ENCODE measurements at regions not wholly inside any gene's neighbourhood (a gene's known extent, or its start where the extent isn't known, plus 50 kb on each side); places are given as distances from the start of the nearest gene placed in this dataset.

DNA sequence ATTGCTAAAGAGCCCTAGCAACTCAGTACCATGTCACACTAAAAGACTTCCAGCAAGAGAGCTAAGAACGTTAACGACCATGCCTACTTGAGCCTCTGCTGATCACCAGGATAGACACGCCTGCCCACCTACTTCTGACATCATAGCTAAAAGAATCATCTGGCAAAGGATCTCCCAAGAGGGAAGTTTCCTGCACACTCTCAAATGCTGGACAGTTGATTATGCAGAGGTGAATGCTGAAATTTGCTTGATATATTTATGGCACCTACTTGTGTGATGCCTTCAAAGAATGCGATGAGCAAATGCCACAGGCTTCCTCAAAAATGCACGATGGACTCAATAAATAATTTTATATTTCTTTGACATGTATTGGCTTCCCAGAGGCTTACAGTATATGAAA lies 113.6 kb downstream of the GALC start:
- DNase-seq = no peak

DNA sequence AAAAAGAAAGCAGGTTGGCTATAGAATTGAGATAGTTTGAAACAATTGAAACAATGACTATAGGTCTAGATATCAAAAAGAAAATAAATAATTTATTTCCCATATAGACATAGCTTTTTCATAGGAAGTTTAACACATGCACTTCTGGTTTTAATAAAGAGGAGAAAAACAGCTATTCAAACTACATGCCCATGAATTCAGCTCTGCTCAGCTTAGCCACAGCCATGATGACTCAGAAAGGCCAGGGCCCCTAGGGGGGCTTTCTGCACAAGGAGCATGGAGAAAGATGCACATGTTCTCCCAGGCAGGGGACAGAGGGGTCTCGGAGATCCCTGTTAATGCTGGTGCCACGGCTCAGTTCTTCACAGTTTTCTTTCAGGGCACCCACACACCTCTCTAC lies 114.0 kb downstream of the GALC start:
- DNase-seq = no peak

DNA sequence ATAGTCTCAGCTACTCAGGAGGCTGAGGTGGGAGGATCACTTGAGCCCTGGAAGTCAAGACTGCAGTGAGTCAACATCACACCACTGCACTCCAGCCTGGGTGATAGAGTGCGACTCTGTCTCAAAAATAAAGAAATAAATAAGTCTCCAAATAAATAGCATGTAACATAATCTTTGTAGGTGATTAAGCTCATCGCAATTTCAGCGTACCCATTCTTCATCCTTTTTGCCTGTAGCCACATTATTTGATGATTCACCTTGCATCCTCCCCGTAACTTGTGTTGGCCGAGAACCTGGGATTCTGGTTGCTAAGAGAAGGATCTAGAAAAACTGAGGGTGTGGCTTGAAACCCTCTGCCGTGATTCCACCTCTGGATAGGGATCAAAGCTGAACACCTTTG lies 115.1 kb downstream of the GALC start:
- DNase-seq = no peak

DNA sequence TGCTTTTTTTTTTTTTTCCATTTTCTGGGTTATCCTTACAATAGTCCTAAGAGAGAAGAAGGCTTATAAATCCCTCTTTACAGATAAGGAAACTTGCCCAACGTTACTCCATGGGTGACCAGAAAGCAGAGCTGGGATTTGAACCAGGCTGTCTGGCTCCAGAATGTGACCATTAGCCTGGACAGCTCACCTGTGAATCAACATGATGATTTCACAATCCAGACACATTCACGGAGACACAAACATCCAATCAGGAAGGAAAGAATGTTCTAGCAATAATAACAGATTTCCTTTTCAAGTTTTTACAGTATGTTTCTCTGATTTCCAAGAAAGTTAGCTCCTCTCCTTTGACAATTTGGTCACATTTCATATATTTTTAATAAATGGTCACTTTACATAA lies 118.3 kb downstream of the GALC start:
- no peak for DNase-seq

DNA sequence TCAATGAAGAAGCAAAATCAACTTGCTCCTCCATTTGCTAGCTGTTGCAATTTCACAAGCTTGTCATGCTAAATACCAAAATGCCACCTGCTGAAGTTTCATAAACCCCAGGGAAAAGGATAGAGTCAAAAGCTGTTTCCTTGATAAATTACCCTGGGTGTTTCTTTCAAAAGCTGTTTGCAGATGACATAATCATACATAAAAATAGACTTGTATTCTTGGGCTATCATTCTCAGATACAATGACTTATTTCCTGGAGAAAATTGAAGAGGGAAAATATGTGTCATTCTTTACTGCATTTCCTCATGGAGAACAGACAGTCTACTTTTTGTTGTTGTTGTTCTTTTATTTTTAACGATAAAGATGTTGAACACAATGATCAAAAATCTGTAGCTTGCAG lies 119.2 kb downstream of the GALC start:
- DNase-seq = no peak

DNA sequence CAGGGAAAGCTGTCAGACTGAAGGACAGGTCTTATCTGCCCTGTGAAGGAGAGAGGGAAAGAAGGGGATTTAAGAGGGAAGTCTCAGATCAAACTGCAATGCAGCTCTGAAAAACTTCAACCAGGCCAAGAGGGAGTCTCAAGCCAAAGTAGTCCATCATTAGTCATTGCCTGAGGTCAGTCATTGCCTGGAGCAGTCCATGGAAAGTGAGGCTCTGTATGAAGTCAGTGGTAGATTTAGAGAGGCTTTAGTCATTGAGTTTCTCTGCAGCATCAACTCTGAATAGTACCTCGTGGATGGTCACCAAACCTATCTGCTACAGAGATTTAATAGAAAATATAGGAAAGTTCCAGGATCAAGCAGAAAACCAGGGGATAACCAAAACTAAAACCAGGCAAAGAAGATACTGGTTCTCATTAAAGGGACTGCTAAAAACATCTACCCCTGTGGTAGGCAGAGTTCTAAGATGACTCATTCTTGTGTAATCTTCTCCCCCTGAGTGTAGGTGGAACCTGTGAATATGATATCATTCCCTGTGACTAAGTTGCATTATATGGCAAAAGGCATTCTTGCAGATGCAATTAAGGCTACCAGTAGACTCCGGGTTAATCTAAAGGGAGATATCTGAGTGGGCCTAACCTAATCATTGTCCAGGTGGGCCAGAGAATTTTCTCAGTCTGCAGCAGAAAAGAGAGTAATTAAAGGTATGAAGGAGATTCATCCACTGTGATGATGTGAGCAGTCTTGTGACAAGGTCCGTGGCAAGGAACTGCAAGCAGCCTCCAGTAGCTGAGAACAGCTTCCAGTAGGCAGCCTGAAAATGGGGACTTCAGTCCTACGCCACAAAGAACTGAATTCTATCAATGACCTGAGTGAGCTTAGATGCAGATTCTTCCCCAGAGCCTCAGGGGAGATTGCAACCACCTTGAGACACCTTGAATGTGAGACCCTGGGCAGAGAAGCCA lies 123.1 kb downstream of the GALC start:
- DNase-seq = peak; percentile 10 to 46

DNA sequence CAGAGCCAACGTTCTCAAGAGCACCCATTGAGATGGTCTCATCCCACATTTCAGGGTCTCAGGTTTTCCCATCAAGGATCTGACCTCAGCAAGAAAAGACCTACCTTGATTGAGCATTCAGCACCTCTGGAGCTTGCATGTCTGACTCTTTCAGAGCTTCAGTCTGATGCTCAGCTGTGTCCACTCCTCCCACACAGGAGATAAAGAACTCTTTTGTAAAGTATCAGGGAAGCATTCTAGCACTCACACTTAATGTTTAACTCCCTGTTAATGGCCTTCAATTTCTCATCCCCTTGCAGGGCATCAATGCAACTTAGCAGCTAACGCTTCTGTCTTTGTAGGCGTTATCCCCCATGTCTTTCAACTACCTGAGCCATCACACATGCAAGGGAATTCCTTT lies 124.1 kb downstream of the GALC start:
- DNase-seq = no peak

DNA sequence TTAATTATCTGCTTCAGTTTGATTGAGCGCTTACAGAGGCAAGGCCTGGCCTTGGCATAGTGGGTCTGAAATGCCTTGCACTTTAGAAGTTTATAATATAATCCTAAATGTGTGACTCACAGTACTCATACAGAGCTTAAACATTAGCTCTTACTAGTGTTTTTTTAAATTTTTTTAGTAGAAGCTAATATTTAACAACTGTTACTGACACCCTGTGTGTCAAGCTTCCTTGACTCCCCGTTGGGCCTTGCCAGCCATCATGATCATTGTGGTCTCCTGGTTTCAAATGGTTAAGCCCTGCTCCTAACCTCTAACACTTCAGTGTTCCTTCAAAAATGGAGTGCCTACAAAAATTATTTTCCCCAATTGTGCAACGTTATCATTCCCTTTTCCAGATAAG lies 126.9 kb downstream of the GALC start:
- DNase-seq = no peak

DNA sequence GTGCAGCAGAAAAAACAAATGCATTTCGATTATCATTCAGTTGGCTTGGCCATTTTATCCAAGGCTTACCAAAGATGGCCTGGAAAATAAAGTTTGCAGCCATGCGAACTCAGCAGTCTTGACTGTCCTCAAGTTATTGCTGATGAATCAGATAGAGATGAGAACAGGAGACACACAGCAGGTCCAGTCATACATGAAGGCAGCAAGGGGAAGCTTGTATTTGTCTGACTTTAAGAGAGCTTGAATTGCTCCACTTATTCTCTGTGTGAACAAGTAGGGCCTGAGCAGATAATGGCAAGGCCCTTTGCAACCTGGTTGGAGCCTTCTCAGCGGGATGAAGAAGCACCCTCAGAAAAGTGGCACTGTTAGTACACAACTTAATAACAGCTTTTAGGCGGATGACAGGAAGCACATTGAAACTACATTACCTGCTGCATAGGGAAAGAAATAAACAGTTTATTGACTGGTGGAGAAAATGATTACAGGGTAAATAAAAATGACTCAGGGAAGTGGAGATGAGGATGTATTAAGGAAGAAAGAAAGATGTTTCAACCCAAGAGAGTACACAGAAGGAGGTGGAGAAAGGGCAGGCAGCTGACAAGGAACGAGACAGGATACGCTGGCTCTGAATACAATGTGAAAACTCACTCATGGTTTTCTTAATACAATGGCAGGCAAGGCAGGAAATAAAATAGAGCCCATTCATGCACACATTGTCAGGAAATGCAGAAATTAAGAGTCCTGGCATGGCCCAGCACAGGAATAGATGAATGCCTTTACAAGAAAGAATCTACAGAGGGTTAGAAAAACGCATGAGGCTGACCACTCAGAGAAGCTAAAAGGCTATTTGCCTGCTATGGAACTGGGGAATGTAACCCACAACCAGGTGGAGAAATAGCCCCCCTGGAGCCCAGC lies 128.4 kb downstream of the GALC start:
- no peak for DNase-seq

DNA sequence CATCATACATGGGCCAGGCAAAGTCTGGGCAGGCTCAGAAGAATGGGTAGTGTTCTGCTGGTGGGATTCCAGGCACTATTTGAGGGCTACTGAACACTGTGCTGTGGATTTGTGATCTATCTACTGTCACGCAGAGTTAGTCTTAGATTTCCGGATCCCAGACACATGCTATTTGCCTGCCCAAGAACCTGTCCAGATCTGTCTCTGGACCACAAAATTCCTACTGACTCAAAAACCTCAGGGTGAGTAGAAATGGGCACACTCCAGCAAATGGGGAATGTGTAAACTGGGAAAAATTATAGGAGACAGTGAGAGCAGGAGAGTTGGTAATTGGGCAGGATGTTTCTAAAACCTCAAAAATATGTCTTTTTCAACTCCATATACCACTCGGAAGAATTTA lies 129.9 kb downstream of the GALC start:
- DNase-seq = no peak

DNA sequence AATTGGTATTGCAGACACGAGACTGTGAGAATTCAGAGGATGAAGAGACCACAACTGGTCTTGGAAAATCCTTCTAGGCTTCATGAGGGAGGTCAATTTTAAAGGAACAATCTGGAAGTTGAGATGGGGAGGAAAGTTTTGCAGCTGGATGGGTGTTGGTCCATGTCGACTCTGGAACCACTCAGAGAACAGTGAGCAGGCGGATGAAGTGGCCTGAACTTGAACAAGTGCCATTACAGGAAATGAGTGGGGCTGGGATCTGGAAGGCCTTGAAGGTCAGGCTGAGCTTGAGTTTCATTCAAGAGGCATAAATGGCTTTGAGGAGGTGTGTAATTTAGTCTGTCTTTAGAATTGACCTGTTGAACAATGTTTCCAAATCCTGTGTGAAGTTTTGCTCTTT lies 140.9 kb downstream of the GALC start:
- DNase-seq = no peak

DNA sequence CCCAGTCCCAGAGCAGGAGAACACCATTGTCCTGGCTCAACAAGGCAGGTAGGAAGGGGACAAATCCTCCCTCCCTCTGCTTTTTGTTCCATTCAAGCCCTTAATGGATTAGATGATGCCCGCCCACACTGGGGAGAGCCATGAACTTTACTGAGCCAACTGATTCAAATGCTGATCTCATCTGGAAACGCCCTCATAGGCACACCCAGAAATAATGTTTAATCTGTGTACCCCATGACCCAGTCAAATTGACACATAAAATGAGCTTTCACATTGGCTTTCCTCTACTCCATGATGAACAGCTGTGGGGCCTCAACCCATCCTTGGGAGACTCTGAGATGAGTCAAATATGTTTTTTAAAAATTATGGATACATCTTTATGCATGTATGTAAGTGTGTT lies 141.8 kb downstream of the GALC start:
- DNase-seq = no peak

DNA sequence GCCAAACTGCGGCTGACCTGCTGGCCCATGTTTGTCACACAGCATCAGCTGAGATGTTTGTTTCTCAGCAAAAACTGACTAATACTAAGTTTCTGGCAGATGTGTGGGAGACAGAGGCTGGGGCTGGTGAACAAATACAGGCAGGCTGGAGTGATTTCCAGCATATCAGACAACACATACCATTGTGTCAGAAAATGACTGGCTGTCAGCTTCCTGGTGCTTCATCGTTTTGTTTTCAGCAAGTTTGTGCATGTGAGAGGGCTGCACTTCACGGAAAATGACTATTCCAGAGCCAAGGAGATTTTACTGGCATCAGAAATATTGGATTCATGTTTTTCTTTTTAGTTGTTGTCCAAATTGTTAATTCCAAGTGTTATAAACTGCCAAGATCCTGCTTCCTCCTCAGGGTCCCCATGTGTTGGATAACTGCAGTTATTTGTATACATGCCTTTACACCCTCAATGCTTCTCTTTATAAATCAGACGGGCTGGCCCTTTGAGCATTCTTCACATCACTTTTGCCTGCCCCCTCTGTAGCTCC lies 145.7 kb downstream of the GALC start:
- no peak for DNase-seq

DNA sequence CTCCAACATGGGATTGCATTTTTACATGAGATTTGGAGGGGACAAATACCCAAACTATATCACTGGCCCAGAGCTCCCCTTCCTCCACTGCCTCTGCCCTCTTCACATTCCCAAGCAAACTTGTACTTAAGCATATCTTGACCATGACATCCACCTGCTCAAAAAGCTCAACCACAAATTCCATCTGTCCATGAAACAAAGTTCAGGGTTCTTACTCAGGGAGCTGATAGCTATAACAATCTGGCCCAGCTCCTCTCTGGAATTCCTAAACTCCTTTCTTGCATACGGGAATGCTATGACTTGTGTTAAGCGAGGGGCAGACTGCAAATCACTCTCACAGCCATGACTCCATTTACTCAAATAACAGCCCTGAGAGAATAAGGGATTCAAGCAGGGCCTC lies 152.1 kb downstream of the GALC start:
- DNase-seq = no peak

DNA sequence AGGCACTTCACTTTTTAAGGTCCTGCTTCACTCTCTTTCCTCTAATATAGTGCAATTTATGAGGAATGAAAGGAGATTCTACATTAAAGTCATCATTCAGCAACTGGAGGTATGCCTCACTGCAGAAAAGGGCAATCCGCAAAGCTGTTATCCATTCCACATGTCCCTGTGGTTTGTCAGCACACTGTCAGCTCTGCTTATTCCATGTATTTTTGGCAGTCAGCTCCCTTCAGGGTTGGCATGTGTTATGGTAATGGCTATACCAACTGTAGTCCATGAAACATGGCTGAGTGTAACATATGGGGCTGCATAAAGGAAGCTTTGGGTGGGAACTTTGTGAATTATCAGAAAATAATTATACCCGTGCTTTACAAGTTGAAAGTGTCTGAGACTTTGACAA lies 154.1 kb downstream of the GALC start:
- no peak for DNase-seq

DNA sequence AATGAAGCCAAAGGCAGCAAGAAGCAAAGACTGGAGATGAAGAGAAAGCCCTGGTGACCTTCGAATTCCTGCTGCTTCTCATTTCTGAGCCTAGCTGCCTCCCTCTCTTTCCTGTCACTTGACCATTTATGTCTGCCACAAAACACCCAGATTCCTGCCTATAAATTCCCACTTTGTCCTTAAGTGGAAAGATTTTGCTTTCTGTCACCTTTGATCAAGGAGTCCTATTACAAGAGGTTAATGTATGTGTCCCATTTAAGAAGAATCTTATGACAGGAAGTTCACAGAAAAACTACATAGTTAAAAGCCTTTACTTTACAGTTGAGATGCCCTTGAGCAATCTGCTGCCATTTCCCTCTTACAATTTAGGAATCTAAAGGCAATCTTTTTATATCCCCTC lies 155.7 kb downstream of the GALC start:
- DNase-seq = no peak

DNA sequence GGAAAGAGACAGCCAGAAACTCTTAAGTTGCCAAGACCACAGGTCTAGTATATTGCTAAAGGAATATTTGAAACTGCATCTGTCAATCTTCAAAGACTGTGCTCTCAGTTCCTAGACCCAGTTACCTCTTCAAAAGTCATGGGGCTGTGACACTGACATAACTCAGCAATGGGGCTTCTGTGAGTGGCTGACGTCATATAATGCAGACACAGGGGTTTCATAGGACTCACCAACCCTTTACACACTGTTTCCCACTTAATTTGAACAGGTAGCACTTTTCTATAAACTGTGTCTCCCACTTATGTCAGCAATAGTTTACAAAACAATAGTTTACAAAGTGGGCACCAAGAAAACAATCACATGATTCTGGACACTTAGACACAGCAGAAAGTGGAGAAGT lies 158.4 kb downstream of the GALC start:
- DNase-seq = no peak

DNA sequence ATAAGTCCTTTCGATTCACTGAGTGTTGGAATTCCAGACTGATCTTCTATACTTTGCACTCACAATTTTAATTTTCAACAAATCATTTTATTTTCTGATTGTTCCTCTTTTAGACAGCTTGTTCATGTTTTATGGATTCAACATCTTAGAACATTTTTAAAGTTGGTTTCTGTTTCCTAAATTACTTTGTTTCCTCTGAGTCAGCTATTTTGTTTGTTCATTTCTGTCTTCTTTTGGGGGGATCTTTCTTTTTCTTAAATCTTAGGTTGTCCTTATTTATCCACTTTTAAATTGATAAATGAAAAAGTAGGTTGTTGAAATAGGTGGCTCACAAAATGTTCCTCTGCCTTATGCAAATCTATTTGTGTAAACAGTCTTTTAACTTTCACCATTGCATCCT lies 160.0 kb downstream of the GALC start:
- no peak for DNase-seq

DNA sequence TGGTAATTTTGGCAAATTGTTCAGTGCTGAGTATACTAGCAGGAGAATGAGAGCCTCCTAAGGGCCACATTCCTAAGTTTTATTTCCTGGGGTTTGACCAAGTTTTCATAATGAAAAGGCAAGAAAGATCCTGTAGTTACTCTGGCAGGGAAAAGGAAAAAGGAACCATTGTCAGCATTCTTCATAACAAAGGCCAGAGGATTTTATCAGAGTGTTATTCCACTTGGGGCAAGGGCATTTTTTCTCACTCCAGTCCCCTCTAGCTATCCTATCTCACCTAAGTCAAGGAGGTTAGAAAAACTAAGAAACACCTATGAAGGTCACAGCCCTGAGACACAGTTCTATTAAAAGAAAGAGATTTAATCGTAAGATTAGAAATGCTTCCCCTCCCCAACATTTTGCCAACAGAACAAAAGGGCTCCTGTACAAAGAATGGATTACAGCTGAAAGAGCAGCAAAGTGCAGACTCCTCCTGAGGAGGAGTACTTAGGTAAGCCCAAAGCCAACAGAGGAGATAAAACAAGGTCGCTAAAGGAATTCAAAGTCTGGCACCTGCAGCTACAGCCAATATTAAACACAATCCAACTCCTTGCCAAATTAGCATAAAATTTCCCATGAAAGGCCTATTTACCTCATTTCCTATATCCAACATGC lies 162.4 kb downstream of the GALC start:
- DNase-seq = no peak

DNA sequence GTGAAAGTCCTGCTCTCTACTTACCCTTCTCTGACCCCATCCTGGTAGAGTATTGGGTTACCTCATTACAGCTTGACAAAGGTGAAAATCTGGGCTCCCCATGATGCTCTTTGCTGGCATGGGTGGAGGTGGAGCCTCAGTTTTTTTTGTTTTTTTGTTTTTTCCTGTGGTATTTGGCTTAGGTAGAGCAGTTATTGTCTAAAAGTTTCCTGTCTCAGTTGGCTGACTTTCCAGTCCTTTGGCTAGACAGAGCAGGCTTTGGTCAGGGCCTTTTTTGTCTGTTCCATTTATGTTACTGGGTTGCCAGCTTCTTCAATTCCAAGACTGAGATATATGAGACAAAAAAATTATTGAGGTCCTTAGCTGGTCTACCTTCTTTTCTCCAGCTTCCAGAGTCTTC lies 163.4 kb downstream of the GALC start:
- no peak for DNase-seq

DNA sequence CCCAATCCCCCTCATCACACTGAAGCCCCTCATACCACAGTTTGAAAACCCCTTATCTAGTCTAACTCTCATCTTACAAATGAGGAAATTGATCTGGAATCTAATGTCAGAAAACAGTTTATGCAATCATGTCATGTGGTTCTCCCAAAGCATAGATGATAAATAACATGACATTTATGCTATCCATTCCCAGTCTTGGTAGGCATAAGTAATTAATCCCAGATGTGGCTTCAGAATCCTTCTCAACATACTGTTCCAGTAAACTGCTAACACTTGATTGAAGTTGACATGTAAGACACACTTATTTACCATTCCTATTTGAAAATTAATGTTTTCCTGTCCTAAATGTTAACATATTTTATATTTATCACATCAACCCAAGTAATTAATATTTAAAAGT lies 168.7 kb downstream of the GALC start:
- no peak for DNase-seq

DNA sequence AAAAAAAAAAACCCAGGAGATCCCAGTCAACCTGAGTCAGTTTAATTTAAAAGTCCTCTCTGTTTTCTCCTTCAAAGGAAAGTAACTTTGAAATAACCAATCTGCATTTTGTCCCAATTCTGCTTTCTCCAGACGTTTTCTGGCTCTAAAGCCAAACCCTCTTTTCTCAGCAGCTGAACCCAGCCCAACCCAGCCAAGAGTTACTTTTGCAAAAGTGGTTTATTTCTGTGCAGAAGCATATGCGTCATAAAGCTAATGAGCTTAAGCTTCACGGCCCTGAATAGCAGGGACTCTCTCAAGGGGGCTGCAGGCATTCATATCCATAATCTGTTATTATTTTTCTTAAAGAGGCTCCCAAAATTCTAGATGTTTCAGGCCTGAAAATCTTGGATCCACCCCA lies 176.6 kb downstream of the GALC start:
- no peak for DNase-seq

DNA sequence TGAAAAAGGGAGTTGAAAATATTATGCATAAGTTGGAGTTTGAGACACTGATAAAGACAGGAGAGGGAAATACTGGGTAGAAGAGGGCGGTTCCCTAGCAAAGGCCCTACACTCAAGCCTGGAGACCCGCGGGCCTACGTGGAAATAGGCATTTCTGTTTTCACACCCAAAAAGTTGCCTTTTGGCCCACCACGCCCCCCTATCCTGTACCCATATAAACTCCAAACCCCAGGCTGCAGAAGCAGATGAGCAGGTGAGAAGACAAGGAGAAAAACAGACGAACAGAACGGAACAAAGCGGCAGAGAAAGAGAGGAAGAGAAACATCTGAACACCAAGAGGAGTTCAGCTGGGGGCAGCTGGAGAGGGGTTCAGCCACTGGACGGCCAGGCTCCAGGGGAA lies 177.9 kb downstream of the GALC start:
- DNase-seq = no peak
